Suprapubic skin (tissue), 3 donors: ENCODE measurements at regions not wholly inside any gene's neighbourhood (a gene's known extent, or its start where the extent isn't known, plus 50 kb on each side); places are given as distances from the start of the nearest gene placed in this dataset.

Experiments used
- POLR2A ChIP-seq, 2 donors: fragments of 450-650 bp; IDR thresholded peaks; one replicate each; pipeline ENCODE4 v1.6.1; 2017; ENCODE audit warnings: antibody characterized with exemption in 2 of 2, mild to moderate bottlenecking in 2 of 2, moderate library complexity in 2 of 2
- TF ChIP-seq, protein P1 (sequence below), 2 donors: fragments of 200-600 bp in 1 of 2; fragments of 450-650 bp in 1 of 2; sonication (generic) in 1 of 2; IDR thresholded peaks; one replicate each; pipeline ENCODE4 v1.5.1; 2016 to 2019; ENCODE audit warnings: antibody characterized with exemption in 2 of 2, mild to moderate bottlenecking in 1 of 2, moderate library complexity in 1 of 2

DNA sequence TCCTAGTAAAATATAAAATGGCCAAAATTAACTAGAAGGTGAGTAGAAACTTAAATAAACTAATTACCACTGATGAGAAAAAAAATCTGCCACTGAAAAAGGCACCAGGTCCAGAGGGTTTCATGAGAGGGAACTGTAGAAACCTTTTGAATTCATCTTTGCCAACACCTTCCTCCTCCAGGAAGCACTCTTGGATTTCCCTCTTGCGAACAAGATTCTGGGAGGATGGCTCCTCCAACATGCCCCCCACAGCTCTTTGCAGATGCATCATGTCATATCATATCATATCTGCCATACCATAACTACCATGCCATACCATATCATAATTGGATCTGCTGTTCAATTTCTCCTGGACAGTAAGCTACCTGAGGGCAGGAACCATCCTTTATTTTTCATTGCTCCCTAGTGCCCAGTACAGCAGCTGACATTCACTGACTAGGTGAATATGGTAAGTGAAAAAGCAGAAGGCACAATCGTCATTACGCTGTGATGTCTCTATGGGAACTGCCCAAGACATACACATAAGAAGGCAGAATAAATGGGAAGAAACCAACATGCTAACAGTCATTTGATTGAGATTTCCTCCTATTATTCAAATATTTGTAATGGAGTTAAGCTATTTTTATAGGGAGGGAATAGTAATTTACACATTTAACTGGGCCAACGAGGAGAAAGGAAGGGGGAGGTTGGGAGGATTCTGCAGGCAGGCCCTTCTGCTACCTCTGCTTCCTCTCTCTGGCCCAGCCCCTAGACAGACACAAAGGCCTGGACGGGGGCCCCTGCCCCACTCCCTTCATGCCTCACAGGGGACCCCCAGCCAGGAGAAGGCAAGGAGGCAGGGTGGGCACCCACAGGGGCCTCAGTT, 110.1 kb upstream of the SMURF2 start:
- TF ChIP-seq, protein P1, sequence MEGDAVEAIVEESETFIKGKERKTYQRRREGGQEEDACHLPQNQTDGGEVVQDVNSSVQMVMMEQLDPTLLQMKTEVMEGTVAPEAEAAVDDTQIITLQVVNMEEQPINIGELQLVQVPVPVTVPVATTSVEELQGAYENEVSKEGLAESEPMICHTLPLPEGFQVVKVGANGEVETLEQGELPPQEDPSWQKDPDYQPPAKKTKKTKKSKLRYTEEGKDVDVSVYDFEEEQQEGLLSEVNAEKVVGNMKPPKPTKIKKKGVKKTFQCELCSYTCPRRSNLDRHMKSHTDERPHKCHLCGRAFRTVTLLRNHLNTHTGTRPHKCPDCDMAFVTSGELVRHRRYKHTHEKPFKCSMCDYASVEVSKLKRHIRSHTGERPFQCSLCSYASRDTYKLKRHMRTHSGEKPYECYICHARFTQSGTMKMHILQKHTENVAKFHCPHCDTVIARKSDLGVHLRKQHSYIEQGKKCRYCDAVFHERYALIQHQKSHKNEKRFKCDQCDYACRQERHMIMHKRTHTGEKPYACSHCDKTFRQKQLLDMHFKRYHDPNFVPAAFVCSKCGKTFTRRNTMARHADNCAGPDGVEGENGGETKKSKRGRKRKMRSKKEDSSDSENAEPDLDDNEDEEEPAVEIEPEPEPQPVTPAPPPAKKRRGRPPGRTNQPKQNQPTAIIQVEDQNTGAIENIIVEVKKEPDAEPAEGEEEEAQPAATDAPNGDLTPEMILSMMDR (IDR thresholded peaks at IDR 0.05): no peak
- no peak for TF ChIP-seq POLR2A (IDR thresholded peaks at IDR 0.05)
